ENCODE measurements at regions not wholly inside any gene's neighbourhood (a gene's known extent, or its start where the extent isn't known, plus 50 kb on each side); places are given as distances from the start of the nearest gene placed in this dataset.
"Not testable (repeated sequence)": the region's sequence is repeated elsewhere in the genome, so short reads cannot be mapped to it uniquely, and the experiment has no call there.

DNA sequence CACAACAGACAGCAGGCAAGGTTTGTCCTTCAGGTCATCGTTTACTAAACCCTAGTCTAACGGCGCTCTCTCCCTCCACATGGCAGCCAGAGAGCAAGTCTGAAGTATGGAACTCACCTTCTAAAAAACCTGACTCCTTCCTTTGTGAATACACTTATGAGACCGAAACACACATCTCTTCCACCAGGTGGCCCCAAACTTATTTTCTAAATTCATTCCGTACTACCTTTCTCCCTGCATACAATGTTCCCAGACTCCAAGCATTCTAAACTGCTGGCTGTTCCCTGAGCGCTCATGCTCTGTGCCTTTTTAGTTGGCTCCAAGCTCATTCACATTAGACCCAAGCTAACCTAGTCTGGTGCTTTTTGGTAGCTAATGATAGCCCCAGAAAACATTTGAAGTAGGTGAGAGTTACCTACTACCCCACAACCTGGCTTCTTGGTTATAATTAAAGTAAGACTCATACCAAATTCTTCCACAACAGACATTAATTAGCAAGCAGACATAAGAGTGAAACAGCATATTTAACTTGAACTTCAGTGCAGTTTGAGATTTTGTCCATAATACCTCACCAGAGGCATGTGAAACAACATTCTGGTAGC is 67.6 kb upstream of the DCLK2 start:
- H3K27ac Mint-ChIP-seq, result no peak overlapping the region
- no peaks in the 10 kb centered on the region for H3K27me3 Mint-ChIP-seq (ENCODE audit: low read depth, poor library complexity)
- H3K4me1 Mint-ChIP-seq, result peaks cover 7% of the 10 kb centered on the region
- H3K9me3 Mint-ChIP-seq, result no peaks in the 10 kb centered on the region
- DNase-seq, result peak; percentile 9
- TF ChIP-seq, protein P1, sequence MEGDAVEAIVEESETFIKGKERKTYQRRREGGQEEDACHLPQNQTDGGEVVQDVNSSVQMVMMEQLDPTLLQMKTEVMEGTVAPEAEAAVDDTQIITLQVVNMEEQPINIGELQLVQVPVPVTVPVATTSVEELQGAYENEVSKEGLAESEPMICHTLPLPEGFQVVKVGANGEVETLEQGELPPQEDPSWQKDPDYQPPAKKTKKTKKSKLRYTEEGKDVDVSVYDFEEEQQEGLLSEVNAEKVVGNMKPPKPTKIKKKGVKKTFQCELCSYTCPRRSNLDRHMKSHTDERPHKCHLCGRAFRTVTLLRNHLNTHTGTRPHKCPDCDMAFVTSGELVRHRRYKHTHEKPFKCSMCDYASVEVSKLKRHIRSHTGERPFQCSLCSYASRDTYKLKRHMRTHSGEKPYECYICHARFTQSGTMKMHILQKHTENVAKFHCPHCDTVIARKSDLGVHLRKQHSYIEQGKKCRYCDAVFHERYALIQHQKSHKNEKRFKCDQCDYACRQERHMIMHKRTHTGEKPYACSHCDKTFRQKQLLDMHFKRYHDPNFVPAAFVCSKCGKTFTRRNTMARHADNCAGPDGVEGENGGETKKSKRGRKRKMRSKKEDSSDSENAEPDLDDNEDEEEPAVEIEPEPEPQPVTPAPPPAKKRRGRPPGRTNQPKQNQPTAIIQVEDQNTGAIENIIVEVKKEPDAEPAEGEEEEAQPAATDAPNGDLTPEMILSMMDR (IDR thresholded peaks at IDR 0.05), result peak; percentile 38
- no peaks in the 10 kb centered on the region for H3K36me3 Mint-ChIP-seq (ENCODE audit: low read depth)
- H3K4me3 Mint-ChIP-seq, result no peak overlapping the region

GRCh38 chr4:150012851-150013360 is 65.3 kb upstream of the DCLK2 start:
- no peak for DNase-seq
- peaks cover 2% of the 10 kb centered on the region for H3K27me3 Mint-ChIP-seq (ENCODE audit: low read depth, poor library complexity)
- no peak overlapping the region for H3K27ac Mint-ChIP-seq
- TF ChIP-seq, protein P1 (IDR thresholded peaks at IDR 0.05), result no peak
- peaks cover 7% of the 10 kb centered on the region for H3K9me3 Mint-ChIP-seq
- no peaks in the 10 kb centered on the region for H3K4me1 Mint-ChIP-seq
- no peak overlapping the region for H3K4me3 Mint-ChIP-seq
- H3K36me3 Mint-ChIP-seq (ENCODE audit: low read depth), result no peaks in the 10 kb centered on the region

GRCh38 chr4:150015910-150016309 is 62.3 kb upstream of the DCLK2 start:
- not testable (repeated sequence) for H3K27me3 Mint-ChIP-seq (ENCODE audit: low read depth, poor library complexity); H3K36me3 Mint-ChIP-seq (ENCODE audit: low read depth); H3K4me1 Mint-ChIP-seq; DNase-seq; H3K4me3 Mint-ChIP-seq; H3K27ac Mint-ChIP-seq
- peaks cover 16% of the 10 kb centered on the region for H3K9me3 Mint-ChIP-seq

GRCh38 chr4:150016621-150017020 is 61.6 kb upstream of the DCLK2 start:
- not testable (repeated sequence) for DNase-seq; H3K27me3 Mint-ChIP-seq (ENCODE audit: low read depth, poor library complexity); H3K36me3 Mint-ChIP-seq (ENCODE audit: low read depth); H3K4me3 Mint-ChIP-seq; H3K4me1 Mint-ChIP-seq; H3K27ac Mint-ChIP-seq
- peaks cover 16% of the 10 kb centered on the region for H3K9me3 Mint-ChIP-seq

DNA sequence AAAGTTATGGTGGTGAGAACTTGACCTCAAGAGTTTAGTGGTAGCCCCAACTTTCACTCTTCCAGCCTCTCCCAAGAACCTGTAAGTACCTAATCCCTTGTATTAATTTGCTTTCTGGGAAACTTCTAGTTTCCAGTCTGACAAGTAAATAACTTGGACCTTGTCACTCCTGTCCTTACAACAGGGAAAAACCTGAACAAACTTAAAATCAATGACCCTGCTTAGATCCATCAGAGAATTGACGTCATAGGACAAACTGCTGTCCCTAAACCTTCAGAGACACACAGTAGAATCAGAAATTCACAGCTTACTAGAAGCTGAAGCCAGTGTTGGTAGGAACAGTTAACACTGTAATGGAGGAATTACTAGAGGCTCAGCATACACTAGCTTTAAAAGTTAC is 60.0 kb upstream of the DCLK2 start:
- Mint-ChIP-seq H3K27me3 (ENCODE audit: low read depth, poor library complexity) (peaks cover 7% of the 10 kb centered on the region), H3K36me3 (ENCODE audit: low read depth) (peaks cover 4% of the 10 kb centered on the region), H3K4me3 (no peak overlapping the region), H3K27ac (no peak overlapping the region), H3K4me1 (no peaks in the 10 kb centered on the region), H3K9me3 (peaks cover 16% of the 10 kb centered on the region)
- no peak for DNase-seq
- TF ChIP-seq, protein P1 (IDR thresholded peaks at IDR 0.05), result no peak

DNA sequence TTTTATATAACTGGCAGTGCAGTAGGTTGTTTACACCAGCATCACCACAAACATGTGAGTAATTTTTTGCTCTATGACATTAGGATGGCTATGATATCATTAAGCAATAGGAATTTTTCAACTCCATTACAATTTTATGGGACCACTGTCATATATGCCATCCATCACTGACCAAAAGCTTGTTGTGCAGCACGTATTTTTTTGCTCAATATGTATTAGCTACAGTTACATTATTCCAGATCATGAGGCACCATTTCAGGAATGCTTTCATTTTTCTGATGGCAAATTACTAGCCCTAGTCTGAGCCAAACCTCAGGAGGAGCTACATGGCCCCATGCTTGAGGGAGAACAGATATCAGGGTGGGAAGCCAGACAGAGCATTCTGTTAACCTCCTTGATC is 56.8 kb upstream of the DCLK2 start:
- DNase-seq, result no peak
- no peak overlapping the region for H3K27ac Mint-ChIP-seq
- no peaks in the 10 kb centered on the region for H3K4me1 Mint-ChIP-seq
- H3K36me3 Mint-ChIP-seq (ENCODE audit: low read depth), result peaks cover 8% of the 10 kb centered on the region
- H3K4me3 Mint-ChIP-seq, result no peak overlapping the region
- TF ChIP-seq, protein P1 (IDR thresholded peaks at IDR 0.05), result no peak
- peaks cover 6% of the 10 kb centered on the region for H3K27me3 Mint-ChIP-seq (ENCODE audit: low read depth, poor library complexity)
- H3K9me3 Mint-ChIP-seq, result peaks cover 21% of the 10 kb centered on the region

DNA sequence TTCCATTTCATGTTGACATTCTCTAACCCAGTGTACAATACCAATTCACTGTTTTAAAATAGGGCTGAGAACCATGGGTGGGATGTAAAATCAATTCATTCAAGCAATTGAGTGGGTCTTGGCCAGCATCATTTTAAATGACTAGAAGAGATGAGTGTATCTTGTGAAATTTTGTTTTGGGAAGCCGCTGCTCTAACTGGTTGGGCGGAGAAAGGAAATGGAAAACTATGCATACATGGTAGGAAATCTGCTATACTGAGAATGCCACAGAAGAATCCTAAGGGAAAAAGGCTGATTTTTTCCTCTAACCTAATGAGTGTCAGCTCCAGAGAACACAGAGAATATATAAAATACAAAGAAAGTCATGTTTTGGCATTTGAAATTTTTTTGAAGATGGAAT is 54.8 kb upstream of the DCLK2 start:
- no peak for DNase-seq
- H3K4me1 Mint-ChIP-seq, result no peaks in the 10 kb centered on the region
- H3K36me3 Mint-ChIP-seq (ENCODE audit: low read depth), result peaks cover 13% of the 10 kb centered on the region
- H3K27ac Mint-ChIP-seq, result no peak overlapping the region
- TF ChIP-seq, protein P1 (IDR thresholded peaks at IDR 0.05), result no peak
- peaks cover 32% of the 10 kb centered on the region for H3K9me3 Mint-ChIP-seq
- H3K4me3 Mint-ChIP-seq, result no peak overlapping the region
- no peaks in the 10 kb centered on the region for H3K27me3 Mint-ChIP-seq (ENCODE audit: low read depth, poor library complexity)

- H3K9me3 Mint-ChIP-seq, result peaks cover 28% of the 10 kb centered on the region
- not testable (repeated sequence) for H3K36me3 Mint-ChIP-seq (ENCODE audit: low read depth); DNase-seq; H3K27ac Mint-ChIP-seq; H3K27me3 Mint-ChIP-seq (ENCODE audit: low read depth, poor library complexity); H3K4me3 Mint-ChIP-seq; H3K4me1 Mint-ChIP-seq
These were observed 51.3 kb upstream of the DCLK2 start for GRCh38 chr4:150026987-150027386.
